ENCODE measurements at regions not wholly inside any gene's neighbourhood (a gene's known extent, or its start where the extent isn't known, plus 50 kb on each side); places are given as distances from the start of the nearest gene placed in this dataset.

GRCh38 chr16:56072096-56072495, 119.2 kb upstream of the GNAO1 start:
- H3K36me3 ChIP-seq (ENCODE audit: control insufficient read depth in 1 of 2, insufficient read depth in 2 of 2, low read length in 2 of 2): no peaks in the 10 kb centered on the region
- H2BK120ac ChIP-seq (ENCODE audit: insufficient read depth, low read length, poor library complexity): no peak overlapping the region
- H2BK12ac ChIP-seq (ENCODE audit: low read length): no peak overlapping the region
- no peak overlapping the region for H3K4me3 ChIP-seq (ENCODE audit: low read depth, low read length)
- H4K12ac ChIP-seq (ENCODE audit: low read depth, low read length): no peak overlapping the region
- no peak overlapping the region for H3K18ac ChIP-seq (ENCODE audit: low read length)
- peaks cover 2% of the 10 kb centered on the region for H3K9me3 ChIP-seq (ENCODE audit: insufficient read depth, low read depth, low read length)
- no peak overlapping the region for H3K4me2 ChIP-seq (ENCODE audit: low read length)
- H4K8ac ChIP-seq (ENCODE audit: low read depth, low read length): no peak overlapping the region
- H3K79me1 ChIP-seq (ENCODE audit: low read length): no peaks in the 10 kb centered on the region
- H3K23ac ChIP-seq (ENCODE audit: low read length): no peak overlapping the region
- H2AK5ac ChIP-seq (ENCODE audit: low read length): no peak overlapping the region
- no peak overlapping the region for H4K91ac ChIP-seq (ENCODE audit: low read depth, low read length)
- whole genome bisulfite sequencing (ENCODE audit: extremely low coverage, insufficient coverage, insufficient read length): no CpG with 5 or more reads among the region's 4 CpGs
- H3K4ac ChIP-seq (ENCODE audit: low read depth, low read length): no peak overlapping the region
- H3K79me2 ChIP-seq (ENCODE audit: control insufficient read depth, insufficient read depth, low read length, poor library complexity): no peaks in the 10 kb centered on the region
- H3K4me1 ChIP-seq (ENCODE audit: control insufficient read depth in 1 of 2, insufficient read depth in 2 of 2, low read length in 2 of 2): no peaks in the 10 kb centered on the region
- H3K27ac ChIP-seq (ENCODE audit: low read depth, low read length): no peak overlapping the region
- H3K14ac ChIP-seq (ENCODE audit: low read length): no peak overlapping the region
- no peak for DNase-seq
- H2AFZ ChIP-seq (ENCODE audit: insufficient read depth, low read length, poor library complexity): no peak overlapping the region
- no peak overlapping the region for H2BK5ac ChIP-seq (ENCODE audit: low read depth, low read length, poor library complexity)
- H3K27me3 ChIP-seq (ENCODE audit: insufficient read depth, low read length): no peaks in the 10 kb centered on the region
- H3K9ac ChIP-seq (ENCODE audit: low read length): no peak overlapping the region

- H3K9me3 ChIP-seq (ENCODE audit: insufficient read depth, low read depth, low read length): peaks cover 2% of the 10 kb centered on the region
- H3K23ac ChIP-seq (ENCODE audit: low read length): no peak overlapping the region
- H3K27me3 ChIP-seq (ENCODE audit: insufficient read depth, low read length): no peaks in the 10 kb centered on the region
- H3K4me1 ChIP-seq (ENCODE audit: control insufficient read depth in 1 of 2, insufficient read depth in 2 of 2, low read length in 2 of 2): no peaks in the 10 kb centered on the region
- H2BK5ac ChIP-seq (ENCODE audit: low read depth, low read length, poor library complexity): no peak overlapping the region
- H3K79me1 ChIP-seq (ENCODE audit: low read length): no peaks in the 10 kb centered on the region
- no peak overlapping the region for H4K12ac ChIP-seq (ENCODE audit: low read depth, low read length)
- no peak overlapping the region for H4K8ac ChIP-seq (ENCODE audit: low read depth, low read length)
- no peak overlapping the region for H2AFZ ChIP-seq (ENCODE audit: insufficient read depth, low read length, poor library complexity)
- H3K14ac ChIP-seq (ENCODE audit: low read length): no peak overlapping the region
- H3K79me2 ChIP-seq (ENCODE audit: control insufficient read depth, insufficient read depth, low read length, poor library complexity): no peaks in the 10 kb centered on the region
- H2AK5ac ChIP-seq (ENCODE audit: low read length): no peak overlapping the region
- no peak overlapping the region for H3K4me3 ChIP-seq (ENCODE audit: low read depth, low read length)
- no peak overlapping the region for H3K9ac ChIP-seq (ENCODE audit: low read length)
- H4K91ac ChIP-seq (ENCODE audit: low read depth, low read length): no peak overlapping the region
- H2BK120ac ChIP-seq (ENCODE audit: insufficient read depth, low read length, poor library complexity): no peak overlapping the region
- H2BK12ac ChIP-seq (ENCODE audit: low read length): no peak overlapping the region
- no CpG with 5 or more reads among the region's 3 CpGs for WGBS (ENCODE audit: extremely low coverage, insufficient coverage, insufficient read length)
- H3K4me2 ChIP-seq (ENCODE audit: low read length): no peak overlapping the region
- no peak overlapping the region for H3K4ac ChIP-seq (ENCODE audit: low read depth, low read length)
- no peak for DNase-seq
- H3K27ac ChIP-seq (ENCODE audit: low read depth, low read length): no peak overlapping the region
- no peaks in the 10 kb centered on the region for H3K36me3 ChIP-seq (ENCODE audit: control insufficient read depth in 1 of 2, insufficient read depth in 2 of 2, low read length in 2 of 2)
- H3K18ac ChIP-seq (ENCODE audit: low read length): no peak overlapping the region
Observed at GRCh38 chr16:56068816-56069215, 122.5 kb upstream of the GNAO1 start.

GRCh38 chr16:56068314-56068713, 123.0 kb upstream of the GNAO1 start:
- Histone ChIP-seq H3K79me1 (ENCODE audit: low read length) (no peaks in the 10 kb centered on the region), H3K27me3 (ENCODE audit: insufficient read depth, low read length) (no peaks in the 10 kb centered on the region), H2AFZ (ENCODE audit: insufficient read depth, low read length, poor library complexity) (no peak overlapping the region), H3K79me2 (ENCODE audit: control insufficient read depth, insufficient read depth, low read length, poor library complexity) (no peaks in the 10 kb centered on the region), H3K4me3 (ENCODE audit: low read depth, low read length) (no peak overlapping the region), H3K4me1 (ENCODE audit: control insufficient read depth in 1 of 2, insufficient read depth in 2 of 2, low read length in 2 of 2) (no peaks in the 10 kb centered on the region), H3K4ac (ENCODE audit: low read depth, low read length) (no peak overlapping the region), H3K18ac (ENCODE audit: low read length) (no peak overlapping the region), H4K8ac (ENCODE audit: low read depth, low read length) (no peak overlapping the region), H4K12ac (ENCODE audit: low read depth, low read length) (no peak overlapping the region), H3K27ac (ENCODE audit: low read depth, low read length) (no peak overlapping the region), H3K23ac (ENCODE audit: low read length) (no peak overlapping the region), H2BK5ac (ENCODE audit: low read depth, low read length, poor library complexity) (no peak overlapping the region), H2BK120ac (ENCODE audit: insufficient read depth, low read length, poor library complexity) (no peak overlapping the region), H2AK5ac (ENCODE audit: low read length) (no peak overlapping the region), H3K14ac (ENCODE audit: low read length) (no peak overlapping the region), H3K36me3 (ENCODE audit: control insufficient read depth in 1 of 2, insufficient read depth in 2 of 2, low read length in 2 of 2) (no peaks in the 10 kb centered on the region), H3K4me2 (ENCODE audit: low read length) (no peak overlapping the region), H3K9ac (ENCODE audit: low read length) (no peak overlapping the region), H4K91ac (ENCODE audit: low read depth, low read length) (no peak overlapping the region), H2BK12ac (ENCODE audit: low read length) (no peak overlapping the region), H3K9me3 (ENCODE audit: insufficient read depth, low read depth, low read length) (peaks cover 2% of the 10 kb centered on the region)
- DNase-seq: no peak
- no CpG with 5 or more reads among the region's 2 CpGs for WGBS (ENCODE audit: extremely low coverage, insufficient coverage, insufficient read length)

- H4K12ac ChIP-seq (ENCODE audit: low read depth, low read length): no peak overlapping the region
- no peak overlapping the region for H3K4me3 ChIP-seq (ENCODE audit: low read depth, low read length)
- no peak overlapping the region for H4K8ac ChIP-seq (ENCODE audit: low read depth, low read length)
- H3K4me1 ChIP-seq (ENCODE audit: control insufficient read depth in 1 of 2, insufficient read depth in 2 of 2, low read length in 2 of 2): no peaks in the 10 kb centered on the region
- no peaks in the 10 kb centered on the region for H3K27me3 ChIP-seq (ENCODE audit: insufficient read depth, low read length)
- no peak overlapping the region for H2AK5ac ChIP-seq (ENCODE audit: low read length)
- H3K18ac ChIP-seq (ENCODE audit: low read length): no peak overlapping the region
- no peak overlapping the region for H3K4ac ChIP-seq (ENCODE audit: low read depth, low read length)
- H3K9ac ChIP-seq (ENCODE audit: low read length): no peak overlapping the region
- no peak overlapping the region for H3K27ac ChIP-seq (ENCODE audit: low read depth, low read length)
- no peaks in the 10 kb centered on the region for H3K36me3 ChIP-seq (ENCODE audit: control insufficient read depth in 1 of 2, insufficient read depth in 2 of 2, low read length in 2 of 2)
- H2AFZ ChIP-seq (ENCODE audit: insufficient read depth, low read length, poor library complexity): no peak overlapping the region
- H4K91ac ChIP-seq (ENCODE audit: low read depth, low read length): no peak overlapping the region
- no peak overlapping the region for H2BK5ac ChIP-seq (ENCODE audit: low read depth, low read length, poor library complexity)
- no peak for DNase-seq
- H3K4me2 ChIP-seq (ENCODE audit: low read length): no peak overlapping the region
- no peak overlapping the region for H3K14ac ChIP-seq (ENCODE audit: low read length)
- no peaks in the 10 kb centered on the region for H3K79me2 ChIP-seq (ENCODE audit: control insufficient read depth, insufficient read depth, low read length, poor library complexity)
- H2BK120ac ChIP-seq (ENCODE audit: insufficient read depth, low read length, poor library complexity): no peak overlapping the region
- H3K23ac ChIP-seq (ENCODE audit: low read length): no peak overlapping the region
- H2BK12ac ChIP-seq (ENCODE audit: low read length): no peak overlapping the region
- H3K79me1 ChIP-seq (ENCODE audit: low read length): no peaks in the 10 kb centered on the region
- peaks cover 1% of the 10 kb centered on the region for H3K9me3 ChIP-seq (ENCODE audit: insufficient read depth, low read depth, low read length)
Observed at GRCh38 chr16:56067406-56067805, 123.9 kb upstream of the GNAO1 start.

GRCh38 chr16:56066617-56067016, 124.7 kb upstream of the GNAO1 start:
- Histone ChIP-seq H3K23ac (ENCODE audit: low read length) (no peak overlapping the region), H3K9me3 (ENCODE audit: insufficient read depth, low read depth, low read length) (no peaks in the 10 kb centered on the region), H2BK120ac (ENCODE audit: insufficient read depth, low read length, poor library complexity) (no peak overlapping the region), H3K4me1 (ENCODE audit: control insufficient read depth in 1 of 2, insufficient read depth in 2 of 2, low read length in 2 of 2) (no peaks in the 10 kb centered on the region), H3K14ac (ENCODE audit: low read length) (no peak overlapping the region), H4K8ac (ENCODE audit: low read depth, low read length) (no peak overlapping the region), H3K9ac (ENCODE audit: low read length) (no peak overlapping the region), H3K36me3 (ENCODE audit: control insufficient read depth in 1 of 2, insufficient read depth in 2 of 2, low read length in 2 of 2) (no peaks in the 10 kb centered on the region), H2BK5ac (ENCODE audit: low read depth, low read length, poor library complexity) (no peak overlapping the region), H2AFZ (ENCODE audit: insufficient read depth, low read length, poor library complexity) (no peak overlapping the region), H3K4me3 (ENCODE audit: low read depth, low read length) (no peak overlapping the region), H3K4me2 (ENCODE audit: low read length) (no peak overlapping the region), H2BK12ac (ENCODE audit: low read length) (no peak overlapping the region), H3K4ac (ENCODE audit: low read depth, low read length) (no peak overlapping the region), H4K12ac (ENCODE audit: low read depth, low read length) (no peak overlapping the region), H2AK5ac (ENCODE audit: low read length) (no peak overlapping the region), H3K27me3 (ENCODE audit: insufficient read depth, low read length) (no peaks in the 10 kb centered on the region), H3K79me1 (ENCODE audit: low read length) (no peaks in the 10 kb centered on the region), H3K79me2 (ENCODE audit: control insufficient read depth, insufficient read depth, low read length, poor library complexity) (no peaks in the 10 kb centered on the region), H3K18ac (ENCODE audit: low read length) (no peak overlapping the region), H3K27ac (ENCODE audit: low read depth, low read length) (no peak overlapping the region), H4K91ac (ENCODE audit: low read depth, low read length) (no peak overlapping the region)
- DNase-seq: no peak

All from trophoblast cell (in vitro differentiated cells and primary cell).